ENCODE measurements at regions not wholly inside any gene's neighbourhood (a gene's known extent, or its start where the extent isn't known, plus 50 kb on each side); places are given as distances from the start of the nearest gene placed in this dataset.

- TF ChIP-seq CTCF (IDR thresholded peaks at IDR 0.05; ENCODE audit: insufficient read depth, low read length, poor library complexity, severe bottlenecking) (no peak), EZH2phosphoT487 (conservative IDR thresholded peaks at IDR 0.05; ENCODE audit: low read length) (no peak)
These were observed 315.0 kb downstream of the TNS1 start for GRCh38 chr2:217687771-217688170.

Data from SU-DHL-6 (cell line).